Liver (tissue), 8 donors: ENCODE measurements at regions not wholly inside any gene's neighbourhood (a gene's known extent, or its start where the extent isn't known, plus 50 kb on each side); places are given as distances from the start of the nearest gene placed in this dataset.

Source experiments
- DNase-seq: peaks from one replicate; pipeline ENCODE4 v3.0.0-alpha.2; 2017; ENCODE audit warnings: low spot score
- H3K27ac ChIP-seq, 2 donors: one replicate each; pipeline ENCODE4 v1.7.0; 2013; ENCODE audit warnings: inconsistent platforms in 2 of 2, low read length in 2 of 2, control low read depth in 1 of 2, low read depth in 1 of 2, mild to moderate bottlenecking in 1 of 2
- H3K27me3 ChIP-seq, 4 donors: one replicate each; pipeline versions ENCODE4 v1.6.1 to v1.7.0; 2013; ENCODE audit warnings: low read length in 3 of 4, inconsistent platforms in 1 of 4, mild to moderate bottlenecking in 1 of 4, moderate library complexity in 1 of 4; ENCODE audit not compliant: control insufficient read depth in 4 of 4, insufficient read depth in 4 of 4
- H3K36me3 ChIP-seq, 4 donors: one replicate each; pipeline versions ENCODE4 v1.6.1 to v1.7.0; 2013; ENCODE audit warnings: low read length in 3 of 4, mild to moderate bottlenecking in 3 of 4, low read depth in 1 of 4, moderate library complexity in 1 of 4; ENCODE audit not compliant: control insufficient read depth in 4 of 4, insufficient read depth in 3 of 4
- H3K4me1 ChIP-seq, 4 donors: one replicate each; pipeline versions ENCODE4 v1.6.1 to v1.7.0; 2013; ENCODE audit warnings: low read length in 3 of 4, mild to moderate bottlenecking in 3 of 4, moderate library complexity in 1 of 4; ENCODE audit not compliant: control insufficient read depth in 4 of 4, insufficient read depth in 4 of 4
- H3K4me3 ChIP-seq, 3 donors: one replicate each; pipeline versions ENCODE4 v1.6.1 to v1.7.0; 2013; ENCODE audit warnings: low read length in 3 of 3, control low read depth in 1 of 3, low read depth in 1 of 3, mild to moderate bottlenecking in 1 of 3
- H3K9ac ChIP-seq, 2 donors: one replicate each; pipeline ENCODE4 v1.7.0; 2013; ENCODE audit warnings: low read length in 2 of 2, mild to moderate bottlenecking in 2 of 2, moderate library complexity in 2 of 2, control low read depth in 1 of 2, low read depth in 1 of 2
- H3K9me3 ChIP-seq, 4 donors: one replicate each; pipeline versions ENCODE4 v1.6.1 to v1.7.0; 2013; ENCODE audit warnings: low read length in 3 of 4; ENCODE audit not compliant: control insufficient read depth in 4 of 4
- ATF3 ChIP-seq: IDR thresholded peaks from 2 replicates; pipeline ENCODE4 v1.6.1; 2016; ENCODE audit warnings: antibody characterized with exemption
- CTCF ChIP-seq: fragments of 150-350 bp; IDR thresholded peaks from 2 replicates; pipeline ENCODE4 v1.5.1; 2017; ENCODE audit warnings: improper control_type of control experiment, low read depth, low read length; ENCODE audit not compliant: missing input control
- EGR1 ChIP-seq, 2 donors: IDR thresholded peaks; 2 replicates each; pipeline ENCODE4 v1.6.1; 2016 to 2018; ENCODE audit warnings: antibody characterized with exemption in 2 of 2, low read depth in 2 of 2
- FOXA1 ChIP-seq: IDR thresholded peaks from 2 replicates; pipeline ENCODE4 v1.6.1; 2016; ENCODE audit warnings: antibody characterized with exemption
- FOXA2 ChIP-seq: IDR thresholded peaks from 2 replicates; pipeline ENCODE4 v1.6.1; 2016; ENCODE audit warnings: antibody characterized with exemption
- GABPA ChIP-seq, 2 donors: IDR thresholded peaks in 1 of 2; conservative IDR thresholded peaks in 1 of 2; 2 replicates each; pipeline ENCODE4 v1.6.1; 2016; ENCODE audit warnings: antibody characterized with exemption in 2 of 2, mild to moderate bottlenecking in 1 of 2, moderate library complexity in 1 of 2
- HNF4A ChIP-seq, 2 donors: conservative IDR thresholded peaks; 2 replicates each; pipeline ENCODE4 v1.6.1; 2016; ENCODE audit warnings: antibody characterized with exemption in 2 of 2, mild to moderate bottlenecking in 2 of 2
- HNF4G ChIP-seq: IDR thresholded peaks from 2 replicates; pipeline ENCODE4 v1.6.1; 2016; ENCODE audit warnings: antibody characterized with exemption
- JUND ChIP-seq, 2 donors: IDR thresholded peaks; 2 replicates each; pipeline ENCODE4 v1.6.1; 2016; ENCODE audit warnings: antibody characterized with exemption in 2 of 2
- MAX ChIP-seq: IDR thresholded peaks from 2 replicates; pipeline ENCODE4 v1.6.1; 2016; ENCODE audit warnings: antibody characterized with exemption
- NR2F2 ChIP-seq: IDR thresholded peaks from 2 replicates; pipeline ENCODE4 v1.6.1; 2016; ENCODE audit warnings: antibody characterized with exemption
- REST ChIP-seq: IDR thresholded peaks from 2 replicates; pipeline ENCODE4 v1.6.1; 2016; ENCODE audit warnings: antibody characterized with exemption, mild to moderate bottlenecking
- RXRA ChIP-seq, 2 donors: IDR thresholded peaks; 2 replicates each; pipeline ENCODE4 v1.6.1; 2017 to 2018; ENCODE audit warnings: antibody characterized with exemption in 2 of 2, mild to moderate bottlenecking in 1 of 2
- SP1 ChIP-seq: IDR thresholded peaks from 2 replicates; pipeline ENCODE4 v1.6.1; 2018; ENCODE audit warnings: antibody characterized with exemption, mild to moderate bottlenecking
- TAF1 ChIP-seq: conservative IDR thresholded peaks from 2 replicates; pipeline ENCODE4 v1.6.1; 2016; ENCODE audit warnings: antibody characterized with exemption, mild to moderate bottlenecking
- YY1 ChIP-seq: IDR thresholded peaks from 2 replicates; pipeline ENCODE4 v1.6.1; 2016; ENCODE audit warnings: antibody characterized with exemption, mild to moderate bottlenecking
- ZBTB33 ChIP-seq: IDR thresholded peaks from 2 replicates; pipeline ENCODE4 v1.6.1; 2016; ENCODE audit warnings: antibody characterized with exemption
- WGBS: extraction: QIAGEN DNeasy Blood & Tissue Kit; methylation state at CpG from one replicate; pipeline ENCODE4 v1.1.7; 2013; 5-methylcytosine and 5-hydroxymethylcytosine counted together
- donor health status: healthy.
- donor health status: healthy.
- donor health status: healthy.
- donor health status: healthy.
- donor health status: healthy.

GRCh38 chr12:30839643-30840220 lies 85.0 kb upstream of the CAPRIN2 start:
- no peaks in the 10 kb centered on the region for H3K9me3 ChIP-seq
- no peaks in the 10 kb centered on the region for H3K36me3 ChIP-seq
- no peak for TF ChIP-seq HNF4G
- TF ChIP-seq GABPA (IDR thresholded peaks at IDR 0.05 in 1 of 2, conservative IDR thresholded peaks at IDR 0.05 in 1 of 2): no peak
- TF ChIP-seq EGR1 (IDR thresholded peaks at IDR 0.05; ENCODE audit: low read depth in 2 of 2): no peak
- TF ChIP-seq TAF1: no peak
- TF ChIP-seq SP1: no peak
- TF ChIP-seq MAX: no peak
- TF ChIP-seq REST: no peak
- no peak for TF ChIP-seq YY1
- no peak for TF ChIP-seq RXRA (IDR thresholded peaks at IDR 0.05)
- no peak for TF ChIP-seq ATF3
- TF ChIP-seq HNF4A (conservative IDR thresholded peaks at IDR 0.05): no peak
- no peak for TF ChIP-seq JUND (IDR thresholded peaks at IDR 0.05)
- no peak for TF ChIP-seq NR2F2
- WGBS: 78% methylated on average over 7 of the region's 7 CpGs
- no peak overlapping the region for H3K9ac ChIP-seq
- peaks cover 0 to 3% (median 0%) of the 10 kb centered on the region in 4 donors for H3K27me3 ChIP-seq
- no peak for DNase-seq
- no peak overlapping the region for H3K27ac ChIP-seq
- H3K4me3 ChIP-seq: no peak overlapping the region
- no peaks in the 10 kb centered on the region for H3K4me1 ChIP-seq

GRCh38 chr12:30837595-30837994 lies 82.8 kb upstream of the CAPRIN2 start:
- 77% methylated on average over 7 of the region's 7 CpGs for WGBS
- Histone ChIP-seq H3K4me1 (no peaks in the 10 kb centered on the region), H3K27me3 (peaks cover 0 to 3% (median 0%) of the 10 kb centered on the region in 4 donors), H3K9me3 (no peaks in the 10 kb centered on the region), H3K9ac (no peak overlapping the region), H3K36me3 (no peaks in the 10 kb centered on the region), H3K4me3 (no peak overlapping the region), H3K27ac (no peak overlapping the region)
- TF ChIP-seq CTCF: no peak
- no peak for TF ChIP-seq GABPA (IDR thresholded peaks at IDR 0.05 in 1 of 2, conservative IDR thresholded peaks at IDR 0.05 in 1 of 2)
- no peak for TF ChIP-seq HNF4A (conservative IDR thresholded peaks at IDR 0.05)
- no peak for TF ChIP-seq FOXA2
- TF ChIP-seq NR2F2: no peak
- no peak for TF ChIP-seq RXRA (IDR thresholded peaks at IDR 0.05)
- TF ChIP-seq FOXA1: no peak
- no peak for TF ChIP-seq REST
- TF ChIP-seq JUND (IDR thresholded peaks at IDR 0.05): no peak
- no peak for TF ChIP-seq EGR1 (IDR thresholded peaks at IDR 0.05; ENCODE audit: low read depth in 2 of 2)
- no peak for TF ChIP-seq TAF1
- no peak for TF ChIP-seq YY1
- TF ChIP-seq MAX: no peak
- no peak for TF ChIP-seq ATF3
- TF ChIP-seq ZBTB33: no peak
- no peak for DNase-seq
